Esophagus squamous epithelium (tissue), 4 donors: ENCODE measurements at regions not wholly inside any gene's neighbourhood (a gene's known extent, or its start where the extent isn't known, plus 50 kb on each side); places are given as distances from the start of the nearest gene placed in this dataset.

ENCODE experiments used
- CTCF ChIP-seq, 6 experiments: fragments of 450-650 bp in 4 of 6; fragments of 200-600 bp in 2 of 6; sonication (generic) in 2 of 6; IDR thresholded peaks; one replicate each; pipeline ENCODE4 v1.5.1; 2016 to 2019; ENCODE audit warnings: antibody characterized with exemption in 6 of 6, mild to moderate bottlenecking in 4 of 6, moderate library complexity in 4 of 6
- POLR2A ChIP-seq, 4 donors: fragments of 450-650 bp; IDR thresholded peaks; one replicate each; pipeline ENCODE4 v1.6.1; 2017; ENCODE audit warnings: antibody characterized with exemption in 4 of 4, mild to moderate bottlenecking in 4 of 4, moderate library complexity in 3 of 4

- TF ChIP-seq CTCF (IDR thresholded peaks at IDR 0.05) = no peak
- no peak for TF ChIP-seq POLR2A (IDR thresholded peaks at IDR 0.05)
Observed at GRCh38 chr18:54766634-54767033, 61.6 kb upstream of the RAB27B start.
